Activated naive CD8-positive, alpha-beta T cell treated with anti-CD3 and anti-CD28 coated beads, Interleukin-2, amount 50 U/mL, for 24 hours (primary cell): ENCODE measurements at regions not wholly inside any gene's neighbourhood (a gene's known extent, or its start where the extent isn't known, plus 50 kb on each side); places are given as distances from the start of the nearest gene placed in this dataset.

Experiments
- ATAC-seq: fragments of 150-1000 bp; cut with Tn5 transposase; one replicate; pipeline ENCODE4 v1.10.0; 2021
- DNase-seq: peaks from one replicate; pipeline ENCODE4 v3.0.0; 2021
- H3K27ac Mint-ChIP-seq: one replicate; pipeline ENCODE4 v1.8.0; 2021; ENCODE audit warnings: mild to moderate bottlenecking, mixed read lengths
- H3K27me3 Mint-ChIP-seq: one replicate; pipeline ENCODE4 v1.8.0; 2021; ENCODE audit warnings: mixed read lengths
- H3K36me3 Mint-ChIP-seq: one replicate; pipeline ENCODE4 v1.8.0; 2021; ENCODE audit warnings: low read depth, mixed read lengths
- H3K4me1 Mint-ChIP-seq: one replicate; pipeline ENCODE4 v1.8.0; 2021; ENCODE audit warnings: mixed read lengths
- H3K4me3 Mint-ChIP-seq: one replicate; pipeline ENCODE4 v1.8.0; 2021; ENCODE audit warnings: mild to moderate bottlenecking, moderate library complexity, mixed read lengths
- H3K9me3 Mint-ChIP-seq: one replicate; pipeline ENCODE4 v1.8.0; 2021; ENCODE audit warnings: mixed read lengths

DNA sequence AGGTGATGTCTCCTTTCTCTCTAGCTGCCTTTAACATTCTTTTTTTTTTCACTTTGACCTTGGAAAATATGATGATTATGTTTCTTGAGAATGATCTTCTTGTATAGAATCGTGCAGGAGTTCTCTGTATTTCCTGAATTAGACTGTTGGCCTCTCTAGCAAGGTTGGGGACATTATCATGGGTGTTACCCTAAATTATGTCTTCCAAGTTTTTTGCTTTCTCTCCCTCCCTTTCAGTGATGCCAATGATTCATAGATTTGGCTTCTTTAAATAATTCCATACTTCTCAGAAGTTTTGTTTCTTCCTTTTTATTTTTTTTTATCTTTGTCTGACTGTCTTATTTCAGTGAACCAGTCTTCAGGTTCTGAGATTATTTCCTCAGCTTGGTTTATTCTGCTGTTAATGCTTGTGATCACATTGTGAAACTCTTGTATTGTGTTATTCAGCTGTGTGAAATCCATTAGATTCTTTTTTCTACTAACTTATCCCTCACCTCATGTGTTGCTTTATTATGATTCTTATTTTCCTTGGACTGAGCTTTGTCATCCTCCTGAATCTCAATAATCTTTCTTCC is 268.4 kb upstream of the NRIP1 start:
- H3K27me3 Mint-ChIP-seq: no peaks in the 10 kb centered on the region
- H3K4me3 Mint-ChIP-seq: no peak overlapping the region
- ATAC-seq: no peak
- H3K9me3 Mint-ChIP-seq: no peaks in the 10 kb centered on the region
- no peak overlapping the region for H3K27ac Mint-ChIP-seq
- no peaks in the 10 kb centered on the region for H3K36me3 Mint-ChIP-seq
- DNase-seq: no peak
- H3K4me1 Mint-ChIP-seq: no peaks in the 10 kb centered on the region

DNA sequence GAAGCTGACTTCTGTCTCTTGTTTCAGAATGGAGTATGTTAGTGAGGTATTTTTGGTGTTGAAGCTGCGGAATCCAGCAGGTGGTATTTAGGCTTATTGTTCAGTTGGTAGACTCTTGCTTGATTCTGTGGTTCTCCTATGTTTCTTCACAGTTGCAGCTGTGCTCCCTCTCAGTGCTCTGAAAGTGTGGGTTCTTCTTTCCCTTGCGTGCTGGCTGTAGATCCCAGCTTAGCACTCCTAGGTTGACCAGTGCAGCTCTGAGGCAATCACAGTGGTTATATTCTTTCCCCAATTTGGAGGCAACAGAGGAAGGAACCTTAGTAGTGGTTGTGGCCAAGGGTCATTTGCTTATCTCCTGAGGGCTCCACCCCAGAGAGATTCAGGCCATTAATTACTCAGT is 269.2 kb upstream of the NRIP1 start:
- Mint-ChIP-seq H3K27ac (no peak overlapping the region), H3K4me1 (no peaks in the 10 kb centered on the region), H3K9me3 (no peaks in the 10 kb centered on the region), H3K27me3 (no peaks in the 10 kb centered on the region), H3K4me3 (no peak overlapping the region), H3K36me3 (no peaks in the 10 kb centered on the region)
- ATAC-seq: no peak
- no peak for DNase-seq

- Mint-ChIP-seq H3K4me3 (no peak overlapping the region), H3K4me1 (no peaks in the 10 kb centered on the region), H3K9me3 (no peaks in the 10 kb centered on the region), H3K36me3 (no peaks in the 10 kb centered on the region), H3K27me3 (peaks cover 14% of the 10 kb centered on the region), H3K27ac (no peak overlapping the region)
- no peak for DNase-seq
- ATAC-seq: no peak
Observed at GRCh38 chr21:15343066-15343465, 278.3 kb upstream of the NRIP1 start.

DNA sequence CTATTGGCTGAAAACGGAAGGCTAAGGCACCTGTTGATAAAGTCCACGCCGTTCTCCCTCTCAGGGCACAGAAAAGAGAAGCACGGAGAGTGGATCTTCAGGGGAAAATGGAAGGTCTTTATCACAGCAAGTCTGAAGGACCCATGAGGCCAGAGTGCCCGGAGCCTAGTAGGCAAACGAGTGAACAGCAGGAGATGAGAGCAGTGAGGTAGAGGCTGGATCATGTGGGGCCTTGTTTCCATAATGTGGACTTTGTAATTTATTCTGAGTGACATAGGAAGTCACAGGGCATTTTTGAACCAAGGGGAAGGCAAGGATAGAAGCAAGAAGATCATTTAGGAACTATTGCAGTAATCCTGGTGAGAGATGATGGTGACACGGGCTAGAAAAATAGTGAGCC is 287.2 kb upstream of the NRIP1 start:
- H3K27ac Mint-ChIP-seq: no peak overlapping the region
- no peaks in the 10 kb centered on the region for H3K36me3 Mint-ChIP-seq
- H3K4me3 Mint-ChIP-seq: no peak overlapping the region
- DNase-seq (no peak), ATAC-seq (no peak)
- H3K27me3 Mint-ChIP-seq: peaks cover 4% of the 10 kb centered on the region
- H3K9me3 Mint-ChIP-seq: no peaks in the 10 kb centered on the region
- H3K4me1 Mint-ChIP-seq: peaks cover 5% of the 10 kb centered on the region

- H3K4me3 Mint-ChIP-seq: no peak overlapping the region
Observed at GRCh38 chr21:15353546-15353945, 288.7 kb upstream of the NRIP1 start.

DNA sequence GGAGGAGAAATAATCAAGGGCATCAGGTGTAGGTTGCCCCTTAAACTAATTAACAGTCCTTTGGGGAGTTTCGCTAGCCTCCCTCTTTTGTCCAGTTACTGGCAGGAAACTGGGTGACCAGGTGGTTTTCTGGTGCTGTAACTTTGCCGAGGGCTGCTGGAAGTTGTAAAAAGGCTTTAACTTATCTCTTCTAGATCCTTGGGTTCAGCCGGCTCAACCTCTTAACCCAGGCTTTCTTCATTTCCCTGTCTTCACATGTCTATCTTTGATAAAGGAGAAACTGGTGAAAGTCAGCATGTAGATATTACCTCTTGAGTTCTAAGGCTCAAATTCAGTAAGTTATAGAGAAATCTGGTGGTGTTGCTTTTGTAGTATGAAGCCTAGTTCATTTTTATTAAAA is 289.7 kb upstream of the NRIP1 start:
- Mint-ChIP-seq H3K4me1 (peaks cover 5% of the 10 kb centered on the region), H3K27ac (no peak overlapping the region), H3K27me3 (no peaks in the 10 kb centered on the region), H3K36me3 (no peaks in the 10 kb centered on the region), H3K9me3 (no peaks in the 10 kb centered on the region), H3K4me3 (no peak overlapping the region)
- DNase-seq (no peak), ATAC-seq (no peak)

More at GRCh38 chr21:15353546-15353945, 288.7 kb upstream of the NRIP1 start:
- Mint-ChIP-seq H3K4me1 (peaks cover 5% of the 10 kb centered on the region), H3K27ac (no peak overlapping the region), H3K36me3 (no peaks in the 10 kb centered on the region), H3K9me3 (no peaks in the 10 kb centered on the region), H3K27me3 (no peaks in the 10 kb centered on the region)
- no peak for DNase-seq
- ATAC-seq: no peak

GRCh38 chr21:15355066-15355465 is 290.3 kb upstream of the NRIP1 start:
- Mint-ChIP-seq H3K36me3 (no peaks in the 10 kb centered on the region), H3K27me3 (no peaks in the 10 kb centered on the region), H3K4me3 (no peak overlapping the region), H3K4me1 (peaks cover 5% of the 10 kb centered on the region), H3K27ac (no peak overlapping the region), H3K9me3 (no peaks in the 10 kb centered on the region)
- ATAC-seq (no peak), DNase-seq (no peak)

GRCh38 chr21:15359251-15359650 is 294.5 kb upstream of the NRIP1 start:
- Mint-ChIP-seq H3K27me3 (no peaks in the 10 kb centered on the region), H3K36me3 (no peaks in the 10 kb centered on the region), H3K9me3 (no peaks in the 10 kb centered on the region), H3K4me3 (no peak overlapping the region), H3K4me1 (peaks cover 5% of the 10 kb centered on the region), H3K27ac (no peak overlapping the region)
- DNase-seq: no peak
- no peak for ATAC-seq

GRCh38 chr21:15362458-15362857 is 297.7 kb upstream of the NRIP1 start:
- DNase-seq (no peak), ATAC-seq (no peak)
- H3K36me3 Mint-ChIP-seq: no peaks in the 10 kb centered on the region
- no peak overlapping the region for H3K27ac Mint-ChIP-seq
- H3K27me3 Mint-ChIP-seq: no peaks in the 10 kb centered on the region
- no peak overlapping the region for H3K4me3 Mint-ChIP-seq
- peaks cover 18% of the 10 kb centered on the region for H3K9me3 Mint-ChIP-seq
- no peaks in the 10 kb centered on the region for H3K4me1 Mint-ChIP-seq

GRCh38 chr21:15363921-15364320 is 299.1 kb upstream of the NRIP1 start:
- DNase-seq (no peak), ATAC-seq (no peak)
- Mint-ChIP-seq H3K27me3 (no peaks in the 10 kb centered on the region), H3K36me3 (no peaks in the 10 kb centered on the region), H3K4me1 (no peaks in the 10 kb centered on the region), H3K4me3 (no peak overlapping the region), H3K27ac (no peak overlapping the region), H3K9me3 (peaks cover 18% of the 10 kb centered on the region)

- Mint-ChIP-seq H3K4me1 (no peaks in the 10 kb centered on the region), H3K27me3 (no peaks in the 10 kb centered on the region), H3K36me3 (no peaks in the 10 kb centered on the region), H3K27ac (no peak overlapping the region), H3K9me3 (peaks cover 18% of the 10 kb centered on the region), H3K4me3 (no peak overlapping the region)
- no peak for DNase-seq
- ATAC-seq: no peak
Observed at GRCh38 chr21:15365751-15366392, 301.1 kb upstream of the NRIP1 start.

DNA sequence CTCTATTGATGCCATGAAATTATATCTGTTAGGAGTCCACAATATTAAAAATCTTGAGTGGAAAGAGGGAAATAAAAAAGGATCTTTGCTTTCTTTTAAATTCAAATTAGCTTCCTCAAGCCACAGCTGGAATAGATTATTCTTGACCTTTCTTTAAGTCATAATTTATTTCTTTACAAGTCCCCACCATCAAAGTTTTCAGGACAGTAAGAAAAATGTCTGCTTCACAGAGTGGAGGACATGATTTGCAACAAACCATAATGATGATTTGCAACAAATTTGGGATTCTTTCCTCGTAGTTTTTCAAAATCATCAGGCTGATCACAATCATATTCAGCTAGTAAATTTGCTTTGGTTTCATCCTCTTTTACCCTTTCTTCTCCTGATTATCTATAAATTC is 301.8 kb upstream of the NRIP1 start:
- no peaks in the 10 kb centered on the region for H3K36me3 Mint-ChIP-seq
- no peaks in the 10 kb centered on the region for H3K27me3 Mint-ChIP-seq
- H3K9me3 Mint-ChIP-seq: peaks cover 18% of the 10 kb centered on the region
- no peak overlapping the region for H3K4me3 Mint-ChIP-seq
- no peaks in the 10 kb centered on the region for H3K4me1 Mint-ChIP-seq
- DNase-seq (no peak), ATAC-seq (no peak)
- H3K27ac Mint-ChIP-seq: no peak overlapping the region

- H3K9me3 Mint-ChIP-seq: peaks cover 18% of the 10 kb centered on the region
- no peak for DNase-seq
- no peaks in the 10 kb centered on the region for H3K4me1 Mint-ChIP-seq
- no peak overlapping the region for H3K27ac Mint-ChIP-seq
- no peak overlapping the region for H3K4me3 Mint-ChIP-seq
- no peak for ATAC-seq
- no peaks in the 10 kb centered on the region for H3K36me3 Mint-ChIP-seq
- no peaks in the 10 kb centered on the region for H3K27me3 Mint-ChIP-seq
Observed at GRCh38 chr21:15367061-15367626, 302.3 kb upstream of the NRIP1 start.

DNA sequence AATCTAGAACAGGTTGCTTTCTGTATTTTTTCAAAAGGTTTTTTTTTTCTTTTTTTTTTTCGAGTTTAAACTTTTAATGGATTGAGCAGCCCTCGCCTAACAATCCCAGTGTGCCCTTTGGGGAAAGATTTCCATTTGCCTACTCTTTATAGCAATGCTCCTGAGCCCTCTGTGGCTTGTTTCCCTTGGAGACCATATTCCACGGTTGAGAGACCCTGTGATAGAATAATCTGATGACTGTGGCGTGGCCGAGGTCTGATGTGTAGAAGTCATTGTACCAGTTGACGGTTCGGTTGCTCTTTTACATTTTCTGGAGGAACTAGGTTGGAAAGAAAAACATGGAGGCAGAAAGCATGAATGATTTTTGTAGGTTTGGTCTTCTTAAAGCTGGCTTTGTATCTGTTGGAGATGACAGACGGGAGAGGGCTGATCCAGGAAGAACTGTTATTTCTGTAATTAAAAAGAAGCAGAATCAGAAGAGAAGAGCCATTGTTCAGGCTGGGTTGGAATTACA is 305.7 kb upstream of the NRIP1 start:
- Mint-ChIP-seq H3K36me3 (no peaks in the 10 kb centered on the region), H3K27ac (no peak overlapping the region), H3K4me3 (no peak overlapping the region), H3K27me3 (no peaks in the 10 kb centered on the region), H3K9me3 (peaks cover 17% of the 10 kb centered on the region), H3K4me1 (no peaks in the 10 kb centered on the region)
- DNase-seq (no peak), ATAC-seq (no peak)

- no peaks in the 10 kb centered on the region for H3K36me3 Mint-ChIP-seq
- DNase-seq (no peak), ATAC-seq (no peak)
- no peaks in the 10 kb centered on the region for H3K9me3 Mint-ChIP-seq
- H3K4me1 Mint-ChIP-seq: no peaks in the 10 kb centered on the region
- no peaks in the 10 kb centered on the region for H3K27me3 Mint-ChIP-seq
- no peak overlapping the region for H3K4me3 Mint-ChIP-seq
- H3K27ac Mint-ChIP-seq: no peak overlapping the region
Observed at GRCh38 chr21:15373941-15374340, 309.1 kb upstream of the NRIP1 start.
